H1 (cell line): ENCODE measurements at regions not wholly inside any gene's neighbourhood (a gene's known extent, or its start where the extent isn't known, plus 50 kb on each side); places are given as distances from the start of the nearest gene placed in this dataset.

ENCODE experiments used
- CBX5 ChIP-seq: fragments of 300-800, 300-1000 bp; sonication (generic); IDR thresholded peaks from 2 replicates; pipeline ENCODE4 v1.7.1; 2016; ENCODE audit warnings: antibody characterized with exemption, low read length, low read depth
- CHD7 ChIP-seq: fragments of 300-600 bp; sonication (generic); IDR thresholded peaks from 2 replicates; pipeline ENCODE4 v1.7.1; 2012; ENCODE audit warnings: low read length, moderate library complexity, mild to moderate bottlenecking, inconsistent platforms; ENCODE audit not compliant: insufficient replicate concordance
- HDAC2 ChIP-seq, 2 experiments: fragments of 300-600 bp in 1 of 2; sonication (generic) in 1 of 2; IDR thresholded peaks; 2 replicates each; pipeline ENCODE4 v1.6.1; 2011 to 2012; ENCODE audit warnings: low read depth in 2 of 2, low read length in 2 of 2, mild to moderate bottlenecking in 2 of 2, moderate library complexity in 2 of 2, borderline replicate concordance in 1 of 2, inconsistent platforms in 1 of 2

GRCh38 chr4:85250852-85251251 lies 224.1 kb upstream of the ARHGAP24 start (continued):
- TF ChIP-seq CHD7, result no peak
- no peak for TF ChIP-seq CBX5
- TF ChIP-seq HDAC2 (IDR thresholded peaks at IDR 0.05; ENCODE audit: borderline replicate concordance in 1 of 2, low read depth in 2 of 2, low read length in 2 of 2), result no peak
- TF ChIP-seq, all 59 proteins: peak for 0
